ENCODE measurements at regions not wholly inside any gene's neighbourhood (a gene's known extent, or its start where the extent isn't known, plus 50 kb on each side); places are given as distances from the start of the nearest gene placed in this dataset.
A peak's percentile ranks its signal among the peaks of the same experiment; 100 is the strongest.

DNA sequence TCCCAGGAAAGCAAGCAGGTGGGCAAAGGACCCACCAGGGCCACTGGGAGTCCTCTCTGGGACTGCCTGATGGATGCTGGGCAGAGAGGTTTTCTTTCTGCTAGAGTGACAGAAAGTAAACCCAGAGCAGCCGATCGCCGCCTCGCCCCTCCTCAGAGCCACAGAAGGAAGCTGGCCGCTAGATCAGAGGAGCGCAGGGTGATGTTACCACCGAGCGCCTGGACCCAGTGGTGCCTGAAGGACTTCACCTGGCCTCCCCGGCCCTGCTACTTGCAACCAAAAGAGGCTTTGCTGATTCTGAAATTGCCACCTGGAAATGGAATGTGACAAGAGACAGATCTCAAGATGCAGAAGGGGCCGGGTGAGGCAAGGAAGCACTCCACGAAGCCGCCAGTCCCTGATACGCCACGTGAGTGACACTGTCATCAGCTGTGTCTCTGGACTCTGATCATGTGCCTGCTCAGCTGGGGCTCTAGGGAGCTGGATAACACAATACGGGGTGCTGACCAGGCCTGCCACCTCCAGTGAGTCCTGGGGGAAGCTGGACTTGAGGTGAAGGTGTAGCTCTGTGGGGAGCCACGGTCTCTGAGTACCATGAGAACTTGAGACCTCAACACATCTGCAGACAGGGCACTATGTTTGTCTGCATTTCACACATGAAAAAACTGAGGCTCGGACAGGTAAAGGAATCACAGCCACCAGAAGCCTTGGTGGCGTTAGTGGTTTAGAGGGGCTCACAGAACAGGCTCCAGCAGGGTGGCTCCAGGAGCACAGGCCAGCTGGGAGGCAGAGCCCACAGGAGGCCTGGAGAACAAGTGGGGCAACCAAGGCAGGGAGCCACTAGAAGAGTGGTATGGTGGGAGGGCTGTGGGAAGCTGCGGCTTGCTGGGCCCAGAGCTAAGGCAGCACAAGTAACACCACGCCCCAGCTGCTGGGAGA lies 137.9 kb upstream of the PRR20G start:
- Histone ChIP-seq H3K4me1 (replicated peaks in 1 of 2) (peaks cover 53 to 63% of the 10 kb centered on the region in 2 donors), H3K4me3 (no peak overlapping the region), H3K27ac (peak overlapping the region; percentile 16 to 88)
- in situ Hi-C loops (cut with MboI; ENCODE audit: low pct_unique_long_range_greater_than_20kb in 2 of 9, low sequenced_read_pairs in 9 of 9, unreplicated experiment in 9 of 9): loop anchor here in 1 of 9 experiments (25.0 kb wide), 1 partner anchor 438 kb away; the partner anchor contains the start of gene PLXNA1
- ATAC-seq (replicated peaks in 6 of 8): peak in 3 of 8 experiments; percentile 9 to 15 (median 15)
- WGBS, 10 experiments: 33 to 87% (median 60%) methylated on average over 1 to 13 of the region's 20 CpGs; no CpG with 5 or more reads in 3 of the 10 experiments

- in situ Hi-C loops (cut with MboI; ENCODE audit: low pct_unique_long_range_greater_than_20kb in 2 of 9, low sequenced_read_pairs in 9 of 9, unreplicated experiment in 9 of 9): loop anchor here in 1 of 9 experiments (25.0 kb wide), 1 partner anchor 438 kb away; the partner anchor contains the start of gene PLXNA1
- 0 to 80% (median 40%) methylated on average over 1 to 2 of the region's 8 CpGs; no CpG with 5 or more reads in 5 of the 10 experiments for WGBS, 10 experiments
Observed at GRCh38 chr3:127424766-127425504, 137.1 kb upstream of the PRR20G start.

DNA sequence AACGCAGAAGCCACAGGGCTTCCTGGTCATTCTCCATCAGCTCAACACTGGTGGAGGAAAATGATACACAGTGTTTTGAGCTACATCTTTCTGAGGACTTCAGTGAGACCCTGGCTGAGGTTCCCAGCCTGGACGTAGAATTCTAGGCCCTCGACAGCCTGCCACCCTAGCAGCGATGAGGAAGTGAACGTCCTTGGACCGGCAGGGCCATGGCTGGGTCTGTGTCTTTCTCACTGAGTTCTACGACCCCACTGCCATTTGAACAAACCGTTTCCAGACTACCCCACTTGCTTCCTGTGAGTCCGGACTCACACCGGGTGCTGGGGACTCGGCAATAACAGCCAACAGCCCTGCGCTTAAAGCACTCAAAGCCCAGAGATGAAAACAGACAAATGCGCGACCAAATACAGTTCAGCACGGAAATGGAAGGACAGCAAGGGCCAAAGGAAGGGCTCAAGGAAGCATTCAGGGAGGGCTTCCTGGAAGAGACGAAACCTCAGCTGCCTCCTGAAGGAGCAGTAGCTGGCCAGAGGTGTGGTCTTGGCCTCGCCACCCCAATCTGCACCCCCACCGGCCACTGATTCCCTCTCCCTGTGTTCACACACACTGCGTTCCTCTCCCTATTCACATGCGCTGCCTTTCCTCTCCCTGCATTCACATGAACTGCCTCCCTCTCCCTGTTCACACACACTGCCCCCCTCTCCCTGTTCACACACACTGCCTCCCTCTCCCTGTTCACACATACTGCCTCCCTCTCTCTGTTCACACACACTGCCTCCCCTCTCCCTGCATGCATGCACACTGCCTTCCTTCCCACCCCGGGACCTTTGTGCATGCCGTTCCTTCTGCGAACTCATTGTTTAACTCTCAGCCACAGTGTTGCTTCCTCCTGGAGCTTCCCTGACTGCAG lies 136.3 kb upstream of the PRR20G start:
- 61 to 100% (median 80%) methylated on average over 1 to 12 of the region's 23 CpGs; no CpG with 5 or more reads in 1 of the 10 experiments for WGBS, 10 experiments
- Histone ChIP-seq H3K27ac (peak overlapping the region in 1 of 2 donors; percentile 88), H3K4me3 (no peak overlapping the region), H3K4me1 (replicated peaks in 1 of 2) (peaks cover 70 to 74% of the 10 kb centered on the region in 2 donors)
- in situ Hi-C loops (cut with MboI; ENCODE audit: low pct_unique_long_range_greater_than_20kb in 2 of 9, low sequenced_read_pairs in 9 of 9, unreplicated experiment in 9 of 9): no loop called here
- ATAC-seq (replicated peaks in 6 of 8): no peak

More at GRCh38 chr3:127424766-127425504, 137.1 kb upstream of the PRR20G start:
- Histone ChIP-seq H3K4me1 (replicated peaks in 1 of 2) (peaks cover 62 to 67% of the 10 kb centered on the region in 2 donors), H3K27ac (peak overlapping the region in 1 of 2 donors; percentile 88), H3K4me3 (no peak overlapping the region)
- peak in 3 of 8 experiments; percentile 12 to 21 (median 16) for ATAC-seq (replicated peaks in 6 of 8)

DNA sequence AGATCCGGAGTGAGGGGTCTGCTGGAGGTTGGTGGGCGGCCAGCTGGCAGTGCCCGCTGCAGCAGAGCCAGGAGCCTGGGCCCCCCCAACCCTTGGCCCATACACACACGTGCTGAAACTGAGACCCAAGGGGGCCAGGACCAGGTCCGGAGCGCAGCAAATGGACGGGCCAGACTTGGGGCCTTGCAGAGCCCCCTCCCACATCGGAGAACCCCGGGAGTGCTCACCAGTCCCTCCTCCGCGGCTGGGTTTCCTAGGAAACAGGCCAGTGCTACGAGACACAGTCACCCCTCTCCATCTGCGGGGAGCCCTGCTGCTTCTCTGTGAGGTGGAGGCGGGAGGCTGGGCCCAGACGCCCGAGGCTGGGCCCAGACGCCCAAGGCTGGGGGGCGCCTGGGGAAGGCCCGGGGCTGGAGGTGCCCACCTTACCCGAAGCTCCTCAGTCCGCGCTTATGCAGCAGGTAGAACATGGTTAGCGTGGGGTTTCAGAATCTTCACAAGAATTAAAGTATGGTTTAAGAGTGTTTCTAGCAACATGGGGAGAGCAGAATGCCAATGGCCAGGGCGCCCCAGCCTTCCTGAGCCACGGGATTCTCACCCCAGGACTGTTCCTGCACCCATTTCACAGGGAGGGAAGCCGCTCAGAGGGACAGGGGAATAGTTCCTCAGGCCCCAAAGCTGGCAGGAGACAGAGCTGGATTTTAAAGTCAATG lies 135.0 kb upstream of the PRR20G start:
- Histone ChIP-seq H3K27ac (no peak overlapping the region), H3K4me3 (no peak overlapping the region), H3K4me1 (replicated peaks in 1 of 2) (peaks cover 83 to 87% of the 10 kb centered on the region in 2 donors)
- in situ Hi-C loops (cut with MboI; ENCODE audit: low pct_unique_long_range_greater_than_20kb in 2 of 9, low sequenced_read_pairs in 9 of 9, unreplicated experiment in 9 of 9): no loop called here
- WGBS, 10 experiments: 0 to 100% (median 90%) methylated on average over 1 to 4 of the region's 26 CpGs; no CpG with 5 or more reads in 5 of the 10 experiments
- peak in 3 of 8 experiments; percentile 13 to 19 (median 16) for ATAC-seq (replicated peaks in 6 of 8)

DNA sequence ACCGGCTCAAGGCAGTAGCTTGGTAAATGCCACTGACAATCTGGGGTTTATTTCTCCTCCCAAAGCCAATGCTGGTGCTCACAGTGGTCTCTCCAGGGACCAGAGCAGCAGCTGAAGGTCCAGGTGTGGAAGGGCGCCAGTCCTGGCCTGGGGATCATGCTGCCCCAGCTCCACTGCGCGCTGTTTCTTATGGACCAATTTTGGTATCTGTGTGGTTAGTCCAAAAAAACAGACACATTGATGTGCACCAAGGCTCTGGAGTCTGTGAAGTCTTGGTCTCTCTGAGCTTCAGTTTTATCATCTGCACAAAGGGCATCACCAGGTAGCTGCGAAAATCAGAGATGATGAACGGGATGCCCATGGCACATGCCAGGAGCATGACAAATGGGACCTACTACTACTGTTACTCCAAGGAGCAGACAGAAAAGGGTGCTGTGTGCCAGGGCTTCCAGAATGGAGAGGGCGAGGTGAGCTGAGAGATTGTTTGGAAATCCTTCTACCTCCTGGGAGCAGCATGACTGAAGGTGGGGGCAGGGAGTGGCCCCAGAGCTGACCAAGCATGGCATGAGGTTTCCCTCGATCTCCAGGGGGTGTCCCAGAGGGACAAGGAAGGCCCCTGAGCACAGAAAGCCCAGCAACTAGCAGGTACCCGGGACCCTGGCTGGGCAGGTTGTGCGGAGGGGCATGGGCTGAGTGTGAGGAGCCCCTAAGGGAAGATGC lies 134.3 kb upstream of the PRR20G start:
- no peak for ATAC-seq (replicated peaks in 6 of 8)
- WGBS, 10 experiments: 8 to 98% (median 61%) methylated on average over 1 to 6 of the region's 10 CpGs; no CpG with 5 or more reads in 2 of the 10 experiments
- in situ Hi-C loops (cut with MboI; ENCODE audit: low pct_unique_long_range_greater_than_20kb in 2 of 9, low sequenced_read_pairs in 9 of 9, unreplicated experiment in 9 of 9): no loop called here
- no peak overlapping the region for H3K4me3 ChIP-seq
- H3K4me1 ChIP-seq (replicated peaks in 1 of 2): peaks cover 82 to 83% of the 10 kb centered on the region in 2 donors
- no peak overlapping the region for H3K27ac ChIP-seq

GRCh38 chr3:127420829-127421228 lies 133.0 kb upstream of the PRR20G start:
- in situ Hi-C loops (cut with MboI; ENCODE audit: low pct_unique_long_range_greater_than_20kb in 2 of 9, low sequenced_read_pairs in 9 of 9, unreplicated experiment in 9 of 9): no loop called here
- 80 to 100% (median 100%) methylated on average over 1 of the region's 7 CpGs; no CpG with 5 or more reads in 7 of the 10 experiments for WGBS, 10 experiments
- peak in 7 of 8 experiments; percentile 11 to 61 (median 46) for ATAC-seq (replicated peaks in 6 of 8)
- Histone ChIP-seq H3K4me3 (no peak overlapping the region), H3K27ac (no peak overlapping the region), H3K4me1 (replicated peaks in 1 of 2) (peaks cover 78 to 80% of the 10 kb centered on the region in 2 donors)

- no peak for ATAC-seq (replicated peaks in 6 of 8)
- Histone ChIP-seq H3K4me1 (replicated peaks in 1 of 2) (peaks cover 68 to 71% of the 10 kb centered on the region in 2 donors), H3K27ac (no peak overlapping the region), H3K4me3 (no peak overlapping the region)
- in situ Hi-C loops (cut with MboI; ENCODE audit: low pct_unique_long_range_greater_than_20kb in 2 of 9, low sequenced_read_pairs in 9 of 9, unreplicated experiment in 9 of 9): no loop called here
- WGBS, 10 experiments: 0 to 100% (median 78%) methylated on average over 1 to 6 of the region's 12 CpGs; no CpG with 5 or more reads in 4 of the 10 experiments
Observed at GRCh38 chr3:127419641-127420553, 132.1 kb upstream of the PRR20G start.

DNA sequence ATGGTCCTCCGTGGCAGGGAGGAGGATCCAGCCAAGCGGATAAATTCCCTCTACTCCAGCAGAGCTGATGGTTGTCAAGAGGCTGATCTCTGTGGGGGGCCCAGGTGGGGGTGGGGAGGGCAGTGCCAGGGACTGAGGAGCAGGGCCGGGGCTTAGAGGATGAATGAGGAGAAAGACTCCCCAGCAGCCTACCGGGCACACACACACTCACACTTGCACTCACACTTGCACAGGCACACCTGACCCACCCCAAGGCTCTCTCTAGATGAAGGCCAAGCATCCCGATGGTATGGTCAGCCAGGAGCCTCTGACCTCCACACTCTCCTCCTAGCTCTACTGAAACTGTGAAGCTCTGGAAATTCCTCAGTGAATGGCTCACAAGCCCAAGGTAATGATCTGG lies 131.3 kb upstream of the PRR20G start:
- WGBS, 10 experiments: 20 to 60% (median 50%) methylated on average over 1 to 2 of the region's 5 CpGs; no CpG with 5 or more reads in 5 of the 10 experiments
- no peak overlapping the region for H3K4me3 ChIP-seq
- in situ Hi-C loops (cut with MboI; ENCODE audit: low pct_unique_long_range_greater_than_20kb in 2 of 9, low sequenced_read_pairs in 9 of 9, unreplicated experiment in 9 of 9): no loop called here
- H3K4me1 ChIP-seq (replicated peaks in 1 of 2): peaks cover 64 to 69% of the 10 kb centered on the region in 2 donors
- peak in 2 of 8 experiments; percentile 7 to 18 for ATAC-seq (replicated peaks in 6 of 8)
- H3K27ac ChIP-seq: no peak overlapping the region

GRCh38 chr3:127418560-127419147 lies 130.8 kb upstream of the PRR20G start:
- Histone ChIP-seq H3K4me3 (no peak overlapping the region), H3K27ac (no peak overlapping the region), H3K4me1 (replicated peaks in 1 of 2) (peaks cover 64 to 70% of the 10 kb centered on the region in 2 donors)
- in situ Hi-C loops (cut with MboI; ENCODE audit: low pct_unique_long_range_greater_than_20kb in 2 of 9, low sequenced_read_pairs in 9 of 9, unreplicated experiment in 9 of 9): no loop called here
- WGBS, 10 experiments: 47 to 88% (median 56%) methylated on average over 3 to 4 of the region's 4 CpGs; no CpG with 5 or more reads in 4 of the 10 experiments
- ATAC-seq (replicated peaks in 6 of 8): peak in 5 of 8 experiments; percentile 11 to 57 (median 38)
